ENCODE measurements at regions not wholly inside any gene's neighbourhood (a gene's known extent, or its start where the extent isn't known, plus 50 kb on each side); places are given as distances from the start of the nearest gene placed in this dataset.

DNA sequence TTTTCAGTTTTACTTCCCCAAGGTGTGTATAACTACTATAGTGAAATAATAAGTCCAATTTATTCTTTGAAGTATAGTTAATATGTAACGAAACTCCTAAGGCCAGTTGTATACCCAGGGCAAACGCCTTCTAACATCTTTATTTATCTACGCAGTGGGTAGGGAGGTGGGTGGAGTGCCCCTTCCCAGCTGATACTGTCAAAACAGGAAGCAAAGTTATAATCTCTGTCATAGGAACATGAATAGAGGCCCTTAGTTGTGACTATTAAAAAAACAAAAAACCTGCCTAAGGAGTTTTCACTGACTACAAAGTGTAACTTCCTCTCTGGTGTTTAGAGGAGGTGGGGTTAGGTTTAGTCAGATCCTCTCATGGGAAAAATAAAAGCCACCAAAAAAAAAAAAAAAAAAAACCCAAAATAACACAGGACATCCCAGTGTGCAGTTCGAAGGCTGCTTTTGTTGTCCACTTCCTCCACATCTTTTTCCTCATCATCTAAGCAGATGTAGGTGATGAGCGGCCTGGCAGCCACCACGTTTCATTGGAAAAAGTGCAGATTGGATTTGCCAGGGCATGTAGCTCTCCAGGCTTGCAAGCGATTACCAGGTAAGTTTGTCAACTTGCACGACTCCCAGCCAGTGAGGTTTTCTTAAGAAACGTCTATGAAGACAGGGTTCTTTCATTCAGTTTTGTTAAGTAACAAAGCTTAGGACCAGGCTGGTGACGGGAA, 58.7 kb downstream of the UTRN start:
- Histone ChIP-seq H3K27me3 (ENCODE audit: insufficient read depth, low read depth) (no peaks in the 10 kb centered on the region), H3K4me3 (IDR thresholded peaks at IDR 0.05; ENCODE audit: insufficient read depth, low read depth, low read length) (no peak overlapping the region), H3K36me3 (ENCODE audit: insufficient read depth) (no peaks in the 10 kb centered on the region), H3K27ac (no peak overlapping the region), H3K79me2 (ENCODE audit: insufficient read depth, low read depth) (no peaks in the 10 kb centered on the region), H3K9ac (no peak overlapping the region), H3K4me2 (no peak overlapping the region), H4K20me1 (ENCODE audit: insufficient read depth) (no peaks in the 10 kb centered on the region), H3K4me1 (ENCODE audit: low read depth, poor library complexity, severe bottlenecking) (no peaks in the 10 kb centered on the region), H2AFZ (ENCODE audit: low read depth) (no peak overlapping the region)
- no peak for TF ChIP-seq CTCF (conservative IDR thresholded peaks at IDR 0.05; ENCODE audit: low read depth, low read length)

- H3K9ac ChIP-seq, result no peak overlapping the region
- no peak overlapping the region for H3K27ac ChIP-seq
- H3K4me1 ChIP-seq (ENCODE audit: low read depth, poor library complexity, severe bottlenecking), result peaks cover 5% of the 10 kb centered on the region
- H3K79me2 ChIP-seq (ENCODE audit: insufficient read depth, low read depth), result no peaks in the 10 kb centered on the region
- H3K4me3 ChIP-seq (IDR thresholded peaks at IDR 0.05; ENCODE audit: insufficient read depth, low read depth, low read length), result no peak overlapping the region
- H4K20me1 ChIP-seq (ENCODE audit: insufficient read depth), result no peaks in the 10 kb centered on the region
- no peak for TF ChIP-seq CTCF (conservative IDR thresholded peaks at IDR 0.05; ENCODE audit: low read depth, low read length)
- no peaks in the 10 kb centered on the region for H3K36me3 ChIP-seq (ENCODE audit: insufficient read depth)
- H2AFZ ChIP-seq (ENCODE audit: low read depth), result no peak overlapping the region
- H3K4me2 ChIP-seq, result no peak overlapping the region
- no peaks in the 10 kb centered on the region for H3K27me3 ChIP-seq (ENCODE audit: insufficient read depth, low read depth)
Observed at GRCh38 chr6:144344646-144345045, 59.5 kb downstream of the UTRN start.

- Histone ChIP-seq H3K4me1 (ENCODE audit: low read depth, poor library complexity, severe bottlenecking) (peaks cover 13% of the 10 kb centered on the region), H3K9ac (no peak overlapping the region), H3K4me3 (IDR thresholded peaks at IDR 0.05; ENCODE audit: insufficient read depth, low read depth, low read length) (no peak overlapping the region), H2AFZ (ENCODE audit: low read depth) (no peak overlapping the region), H3K36me3 (ENCODE audit: insufficient read depth) (no peaks in the 10 kb centered on the region), H3K27me3 (ENCODE audit: insufficient read depth, low read depth) (no peaks in the 10 kb centered on the region), H4K20me1 (ENCODE audit: insufficient read depth) (no peaks in the 10 kb centered on the region), H3K79me2 (ENCODE audit: insufficient read depth, low read depth) (no peaks in the 10 kb centered on the region), H3K27ac (no peak overlapping the region), H3K4me2 (no peak overlapping the region)
- TF ChIP-seq CTCF (conservative IDR thresholded peaks at IDR 0.05; ENCODE audit: low read depth, low read length), result no peak
Observed at GRCh38 chr6:144345451-144345850, 60.3 kb downstream of the UTRN start.

- no peak overlapping the region for H3K9ac ChIP-seq
- no peak overlapping the region for H3K4me3 ChIP-seq (IDR thresholded peaks at IDR 0.05; ENCODE audit: insufficient read depth, low read depth, low read length)
- H4K20me1 ChIP-seq (ENCODE audit: insufficient read depth), result no peaks in the 10 kb centered on the region
- H3K27ac ChIP-seq, result no peak overlapping the region
- H3K4me2 ChIP-seq, result no peak overlapping the region
- no peak overlapping the region for H2AFZ ChIP-seq (ENCODE audit: low read depth)
- no peaks in the 10 kb centered on the region for H3K36me3 ChIP-seq (ENCODE audit: insufficient read depth)
- H3K4me1 ChIP-seq (ENCODE audit: low read depth, poor library complexity, severe bottlenecking), result peaks cover 19% of the 10 kb centered on the region
- no peaks in the 10 kb centered on the region for H3K79me2 ChIP-seq (ENCODE audit: insufficient read depth, low read depth)
- no peak for TF ChIP-seq CTCF (conservative IDR thresholded peaks at IDR 0.05; ENCODE audit: low read depth, low read length)
- no peaks in the 10 kb centered on the region for H3K27me3 ChIP-seq (ENCODE audit: insufficient read depth, low read depth)
Observed at GRCh38 chr6:144346719-144347447, 61.7 kb downstream of the UTRN start.

All from KMS-11 (cell line).